GM19239 (cell line): ENCODE measurements at regions not wholly inside any gene's neighbourhood (a gene's known extent, or its start where the extent isn't known, plus 50 kb on each side); places are given as distances from the start of the nearest gene placed in this dataset.

Source experiments
- DNase-seq: peaks from one replicate; pipeline ENCODE4 v3.0.0; 2011; ENCODE audit warnings: low spot score; ENCODE audit not compliant: insufficient read length
- FAIRE-seq: peaks from 2 replicates; lab custom pipeline; 2011; peaks lifted over from hg19 to GRCh38; lab: Jason Lieb, UNC

GRCh38 chr4:20574986-20575385, 125.3 kb upstream of the PACRGL start:
- FAIRE-seq = no peak
- no peak for DNase-seq

GRCh38 chr4:20575486-20575885, 124.8 kb upstream of the PACRGL start:
- FAIRE-seq = no peak

GRCh38 chr4:20576861-20577260, 123.4 kb upstream of the PACRGL start:
- DNase-seq (no peak), FAIRE-seq (no peak)

More at GRCh38 chr4:20575486-20575885, 124.8 kb upstream of the PACRGL start:
- DNase-seq = no peak

GRCh38 chr4:20577702-20578101, 122.6 kb upstream of the PACRGL start:
- DNase-seq (no peak), FAIRE-seq (no peak)

- no peak for FAIRE-seq
- DNase-seq = no peak
These were observed 119.4 kb upstream of the PACRGL start for GRCh38 chr4:20580907-20581306.

GRCh38 chr4:20589436-20589835, 110.8 kb upstream of the PACRGL start:
- DNase-seq (no peak), FAIRE-seq (no peak)

- DNase-seq = no peak
- FAIRE-seq = no peak
These were observed 109.4 kb upstream of the PACRGL start for GRCh38 chr4:20590849-20591248.

GRCh38 chr4:20591571-20591970, 108.7 kb upstream of the PACRGL start:
- FAIRE-seq = no peak
- DNase-seq = no peak

- no peak for DNase-seq
- no peak for FAIRE-seq
These were observed 108.2 kb upstream of the PACRGL start for GRCh38 chr4:20592013-20592412.

GRCh38 chr4:20592663-20593062, 107.6 kb upstream of the PACRGL start:
- no peak for DNase-seq
- no peak for FAIRE-seq

- no peak for FAIRE-seq
These were observed 101.6 kb upstream of the PACRGL start for GRCh38 chr4:20598626-20599025.

GRCh38 chr4:20603671-20604313, 96.5 kb upstream of the PACRGL start:
- FAIRE-seq = no peak
- DNase-seq = no peak

More at GRCh38 chr4:20598626-20599025, 101.6 kb upstream of the PACRGL start:
- DNase-seq = no peak

GRCh38 chr4:20612313-20612712, 87.9 kb upstream of the PACRGL start:
- no peak for FAIRE-seq
- no peak for DNase-seq

GRCh38 chr4:20614816-20615215, 85.4 kb upstream of the PACRGL start:
- no peak for FAIRE-seq
- DNase-seq = no peak

GRCh38 chr4:20615486-20616260, 84.6 kb upstream of the PACRGL start:
- FAIRE-seq (no peak), DNase-seq (no peak)

GRCh38 chr4:20616313-20616712, 83.9 kb upstream of the PACRGL start:
- FAIRE-seq (no peak), DNase-seq (no peak)

GRCh38 chr4:20616848-20617247, 83.4 kb upstream of the PACRGL start:
- no peak for FAIRE-seq
- no peak for DNase-seq

- no peak for DNase-seq
- FAIRE-seq = no peak
These were observed 82.4 kb upstream of the PACRGL start for GRCh38 chr4:20617678-20618396.

GRCh38 chr4:20618731-20619130, 81.5 kb upstream of the PACRGL start:
- no peak for DNase-seq
- FAIRE-seq = no peak

- no peak for FAIRE-seq
These were observed 78.8 kb upstream of the PACRGL start for GRCh38 chr4:20621476-20621875.

GRCh38 chr4:20622701-20623100, 77.6 kb upstream of the PACRGL start:
- FAIRE-seq (no peak), DNase-seq (no peak)

More at GRCh38 chr4:20621476-20621875, 78.8 kb upstream of the PACRGL start:
- DNase-seq = no peak
